ENCODE measurements at regions not wholly inside any gene's neighbourhood (a gene's known extent, or its start where the extent isn't known, plus 50 kb on each side); places are given as distances from the start of the nearest gene placed in this dataset.

DNA sequence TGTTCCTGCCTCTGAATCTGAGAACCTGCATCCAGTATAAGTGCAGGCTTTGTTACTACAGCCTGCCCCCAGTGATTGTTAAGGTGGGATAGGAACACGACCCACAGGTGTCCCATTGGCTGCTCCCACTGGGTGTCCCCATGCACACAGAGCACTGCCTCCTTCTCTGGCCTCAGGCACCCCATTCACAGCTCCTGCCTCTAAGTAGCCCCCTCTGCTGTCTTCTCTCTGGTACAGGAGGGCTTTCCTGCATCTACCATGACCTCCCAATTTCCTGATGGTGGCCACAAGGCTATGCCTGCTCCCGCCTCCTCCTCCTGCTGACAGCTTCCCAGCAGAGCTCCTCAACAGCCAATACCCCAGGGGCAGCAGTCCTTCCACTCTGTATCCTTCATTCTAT lies 238.6 kb upstream of the TMC3 start:
- FAIRE-seq (no peak), DNase-seq (ENCODE audit: insufficient read length, low spot score) (no peak)
- TF ChIP-seq CTCF (IDR thresholded peaks at IDR 0.05; ENCODE audit: insufficient read depth, missing control alignments), result no peak

GRCh38 chr15:81611679-81612078 lies 237.7 kb upstream of the TMC3 start:
- DNase-seq (ENCODE audit: insufficient read length, low spot score) (no peak), FAIRE-seq (no peak)
- no peak for TF ChIP-seq CTCF (IDR thresholded peaks at IDR 0.05; ENCODE audit: insufficient read depth, missing control alignments)

- DNase-seq (ENCODE audit: insufficient read length, low spot score) (no peak), FAIRE-seq (no peak)
- TF ChIP-seq CTCF (IDR thresholded peaks at IDR 0.05; ENCODE audit: insufficient read depth, missing control alignments), result no peak
Observed at GRCh38 chr15:81608309-81608829, 234.4 kb upstream of the TMC3 start.

DNA sequence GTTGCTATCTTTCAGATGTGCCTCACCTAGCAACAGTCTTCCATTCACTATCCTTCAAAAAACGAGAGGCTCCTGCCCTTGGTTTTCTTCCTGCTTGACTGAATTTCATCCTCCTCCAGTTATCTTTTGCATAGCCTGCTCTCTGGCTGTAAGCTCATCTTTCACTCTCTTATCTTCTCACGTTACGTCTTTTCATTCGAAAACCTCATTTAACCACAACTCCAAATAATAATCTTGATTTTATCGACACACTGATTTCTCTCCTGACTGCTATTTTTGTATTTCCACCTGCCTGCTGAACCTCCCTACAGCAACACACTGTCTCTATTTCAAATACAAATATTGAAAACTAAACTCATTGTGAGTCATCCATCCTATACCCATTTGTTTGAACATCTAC lies 230.7 kb upstream of the TMC3 start:
- no peak for TF ChIP-seq CTCF (IDR thresholded peaks at IDR 0.05; ENCODE audit: insufficient read depth, missing control alignments)
- FAIRE-seq (no peak), DNase-seq (ENCODE audit: insufficient read length, low spot score) (no peak)

DNA sequence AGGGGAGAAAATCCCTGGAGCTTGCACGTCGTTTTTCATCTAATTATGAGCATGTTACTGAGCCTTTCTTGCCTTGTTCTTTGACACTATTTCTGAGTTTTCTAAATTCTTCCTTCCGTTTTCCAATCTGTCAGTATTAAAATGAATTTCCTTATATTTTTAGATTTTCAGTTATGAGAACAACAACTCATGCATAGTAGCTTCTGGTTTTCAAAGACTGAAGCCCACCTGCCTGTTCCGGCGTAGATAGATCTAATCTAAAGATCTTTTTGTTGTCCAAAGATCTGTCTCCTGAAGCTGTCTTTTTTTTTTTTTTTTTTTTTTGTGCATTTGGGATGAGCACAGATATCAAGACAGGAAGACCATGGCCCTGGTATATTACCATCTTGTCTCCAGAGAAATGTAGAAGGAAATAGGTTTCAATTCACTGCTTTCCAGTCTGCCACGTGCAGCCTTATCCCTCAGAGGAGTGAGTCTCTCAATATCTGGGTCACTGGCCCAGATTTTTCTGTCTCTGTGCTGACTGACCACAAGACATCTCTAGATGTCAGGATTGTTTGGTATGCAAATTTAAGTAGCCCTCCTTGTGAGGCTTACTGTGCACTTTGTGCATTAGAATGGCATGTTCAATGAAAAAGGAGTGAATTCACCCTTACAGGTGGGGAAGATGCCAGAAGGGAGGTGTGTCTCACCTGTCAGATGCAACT lies 222.3 kb upstream of the TMC3 start:
- no peak for FAIRE-seq
- TF ChIP-seq CTCF (IDR thresholded peaks at IDR 0.05; ENCODE audit: insufficient read depth, missing control alignments), result no peak
- DNase-seq (ENCODE audit: insufficient read length, low spot score), result no peak

DNA sequence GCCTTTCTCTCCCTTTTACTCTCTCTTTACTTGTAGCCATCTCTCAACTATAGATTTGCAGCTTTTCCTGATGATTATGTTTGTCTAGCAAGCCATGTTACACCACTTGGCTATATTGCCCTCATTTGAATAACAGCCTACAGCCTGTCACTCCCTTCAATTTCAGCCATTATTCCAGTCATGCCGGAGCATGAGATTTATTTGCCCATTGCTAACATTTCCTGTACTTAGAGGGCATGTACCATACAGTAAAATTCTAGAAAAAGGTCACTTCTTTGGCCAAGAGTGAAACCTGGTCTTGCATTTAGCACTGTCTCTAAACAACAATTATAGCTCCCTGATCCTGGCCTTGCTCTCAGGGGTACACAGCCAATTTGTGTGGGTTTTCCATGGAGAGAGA lies 221.7 kb upstream of the TMC3 start:
- TF ChIP-seq CTCF (IDR thresholded peaks at IDR 0.05; ENCODE audit: insufficient read depth, missing control alignments), result no peak
- FAIRE-seq (no peak), DNase-seq (ENCODE audit: insufficient read length, low spot score) (no peak)

DNA sequence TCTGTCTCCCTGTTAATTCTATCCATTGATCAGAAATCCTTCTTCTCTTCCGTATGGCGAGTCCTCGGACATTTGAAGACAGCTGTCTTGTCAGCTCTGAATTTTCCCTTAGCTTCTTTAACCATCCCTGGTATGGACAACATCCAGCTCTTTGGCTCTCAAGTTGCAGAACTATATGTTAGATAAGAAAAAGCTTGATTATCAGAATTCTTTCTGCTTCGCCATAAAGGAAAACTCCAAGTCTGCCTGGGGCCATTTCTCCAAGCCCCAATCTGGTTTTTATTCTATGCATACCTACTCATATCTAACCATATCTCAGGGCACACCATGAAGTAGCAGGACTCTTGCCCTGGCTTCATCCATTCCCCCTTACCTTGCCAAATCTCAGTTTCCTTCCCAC lies 215.7 kb upstream of the TMC3 start:
- no peak for TF ChIP-seq CTCF (IDR thresholded peaks at IDR 0.05; ENCODE audit: insufficient read depth, missing control alignments)
- no peak for DNase-seq (ENCODE audit: insufficient read length, low spot score)
- no peak for FAIRE-seq

Measured in D721Med (cell line).